Astrocyte of the cerebellum (primary cell): ENCODE measurements at regions not wholly inside any gene's neighbourhood (a gene's known extent, or its start where the extent isn't known, plus 50 kb on each side); places are given as distances from the start of the nearest gene placed in this dataset.

ENCODE experiments used
- DNase-seq: peaks from one replicate; pipeline ENCODE4 v3.0.0-alpha.2; 2011; ENCODE audit warnings: low read depth
- H3K4me3 ChIP-seq: 2 replicates; pipeline ENCODE4 v1.5.1; 2011; ENCODE audit warnings: mild to moderate bottlenecking, low read depth, low read length, moderate library complexity
- CTCF ChIP-seq: IDR thresholded peaks from 2 replicates; pipeline ENCODE4 v1.5.1; 2012; ENCODE audit warnings: low read length, low read depth, moderate library complexity, mild to moderate bottlenecking; ENCODE audit errors: missing control alignments
- in situ Hi-C: cut with HindIII; loops from 2 replicates; pipeline ENCODE4 v1.10.0; 2017; ENCODE audit warnings: low sequenced_read_pairs

- in situ Hi-C loops = no loop called here
- no peak overlapping the region for H3K4me3 ChIP-seq
- no peak for DNase-seq
- no peak for TF ChIP-seq CTCF
These were observed 235.2 kb upstream of the ANKRD50 start for GRCh38 chr4:124947622-124948265.

- in situ Hi-C loops = no loop called here
- H3K4me3 ChIP-seq = no peak overlapping the region
- no peak for TF ChIP-seq CTCF
- no peak for DNase-seq
These were observed 234.2 kb upstream of the ANKRD50 start for GRCh38 chr4:124946696-124947095.

- H3K4me3 ChIP-seq = no peak overlapping the region
- DNase-seq = no peak
- in situ Hi-C loops = no loop called here
- no peak for TF ChIP-seq CTCF
These were observed 232.9 kb upstream of the ANKRD50 start for GRCh38 chr4:124945422-124945821.

- H3K4me3 ChIP-seq = no peak overlapping the region
- TF ChIP-seq CTCF = no peak
- no peak for DNase-seq
- in situ Hi-C loops = no loop called here
These were observed 231.4 kb upstream of the ANKRD50 start for GRCh38 chr4:124943938-124944337.

- TF ChIP-seq CTCF = no peak
- H3K4me3 ChIP-seq = no peak overlapping the region
- no peak for DNase-seq
- in situ Hi-C loops = no loop called here
These were observed 230.8 kb upstream of the ANKRD50 start for GRCh38 chr4:124943145-124943889.

GRCh38 chr4:124941267-124941666 lies 228.7 kb upstream of the ANKRD50 start:
- in situ Hi-C loops = no loop called here
- no peak overlapping the region for H3K4me3 ChIP-seq
- DNase-seq = no peak
- TF ChIP-seq CTCF = no peak
